HG02678 (cell line): ENCODE measurements at regions not wholly inside any gene's neighbourhood (a gene's known extent, or its start where the extent isn't known, plus 50 kb on each side); places are given as distances from the start of the nearest gene placed in this dataset.

Experiments used
- ATAC-seq: cut with Tn5 transposase; IDR thresholded peaks from one replicate; pipeline ENCODE4 v1.9.1; 2021; ENCODE audit warnings: mild to moderate bottlenecking, moderate library complexity; ENCODE audit not compliant: unreplicated experiment

GRCh38 chr18:60146220-60146960 lies 226.2 kb downstream of the MC4R start:
- ATAC-seq: peak; percentile 89

DNA sequence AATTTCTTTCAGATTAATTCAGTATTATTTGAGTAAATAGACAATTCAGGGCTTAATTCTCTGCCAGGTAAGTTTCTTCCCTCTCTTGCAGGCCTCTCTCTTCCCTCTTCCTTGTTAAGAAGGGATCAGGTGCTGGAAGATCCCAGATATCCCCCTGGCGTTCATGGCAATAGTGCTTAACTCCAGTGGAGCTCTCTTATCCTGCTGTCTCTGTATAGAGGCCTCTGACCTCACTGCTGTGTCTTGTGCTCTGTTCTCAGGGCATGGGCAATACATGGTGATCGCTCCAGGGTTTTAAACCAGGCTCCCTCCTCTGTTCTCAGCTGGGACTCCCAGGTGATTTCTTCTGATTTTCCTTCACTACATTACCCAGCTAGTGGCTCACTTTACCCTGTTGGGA lies 226.8 kb downstream of the MC4R start:
- ATAC-seq: peak; percentile 9

DNA sequence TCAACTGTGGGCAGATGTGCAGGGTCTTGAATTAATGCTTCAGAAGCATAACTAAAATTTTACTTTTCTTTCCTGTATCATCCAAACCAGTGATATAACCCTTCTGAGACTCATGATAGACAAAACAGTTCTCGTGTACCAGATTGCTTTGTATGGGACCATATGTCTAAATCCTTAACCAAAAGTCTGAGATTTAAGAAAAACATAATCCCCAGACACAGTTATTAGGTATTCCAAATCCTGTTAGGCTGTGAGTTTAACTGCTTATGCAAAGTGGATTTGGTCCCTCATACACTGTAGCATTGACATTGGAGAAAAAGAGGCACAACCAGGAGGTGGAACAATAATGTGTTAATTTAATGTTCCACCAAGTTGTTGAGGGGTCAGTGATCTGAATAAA lies 235.0 kb downstream of the PMAIP1 start:
- no peak for ATAC-seq

GRCh38 chr18:60130284-60130683 lies 230.5 kb downstream of the PMAIP1 start:
- ATAC-seq: no peak

DNA sequence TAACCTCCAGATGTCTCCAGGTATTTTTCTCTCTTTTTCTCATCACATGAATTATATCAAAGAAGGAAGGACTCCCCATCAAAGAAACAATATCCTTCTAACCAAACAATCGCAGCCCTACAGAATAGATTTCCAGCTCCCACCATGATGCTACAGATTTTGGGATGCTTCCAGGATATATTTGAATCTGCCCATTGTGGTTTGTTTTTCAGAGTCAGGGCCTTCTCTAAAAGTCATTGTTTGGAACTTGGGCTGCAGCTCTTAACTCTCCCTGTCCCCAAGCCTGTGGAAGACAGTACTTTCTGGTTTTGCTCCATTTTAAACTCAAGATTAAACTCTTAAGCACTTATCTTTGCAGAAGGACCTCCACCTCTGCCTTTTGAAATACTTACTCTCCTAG lies 223.2 kb downstream of the PMAIP1 start:
- ATAC-seq: no peak

DNA sequence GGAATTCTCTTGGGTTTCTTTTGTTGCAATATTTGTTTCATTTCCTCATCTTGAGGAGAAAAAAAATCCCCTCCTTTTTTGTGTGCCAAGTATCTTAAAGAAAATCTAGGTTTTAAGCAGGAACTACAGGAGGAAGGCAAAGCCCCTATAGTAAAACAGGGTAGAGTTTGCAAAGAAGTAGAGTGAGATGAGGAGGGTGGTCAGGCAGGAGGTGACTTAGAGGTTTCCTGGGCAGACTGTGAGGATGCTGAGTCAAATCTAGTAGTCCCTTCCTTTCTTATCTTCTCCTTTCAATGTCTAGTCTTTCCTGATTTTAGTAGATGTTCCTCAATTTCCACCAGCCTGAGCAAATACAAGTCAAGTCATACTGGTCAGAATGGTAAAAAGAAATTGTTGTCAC lies 222.5 kb downstream of the PMAIP1 start:
- ATAC-seq: no peak

DNA sequence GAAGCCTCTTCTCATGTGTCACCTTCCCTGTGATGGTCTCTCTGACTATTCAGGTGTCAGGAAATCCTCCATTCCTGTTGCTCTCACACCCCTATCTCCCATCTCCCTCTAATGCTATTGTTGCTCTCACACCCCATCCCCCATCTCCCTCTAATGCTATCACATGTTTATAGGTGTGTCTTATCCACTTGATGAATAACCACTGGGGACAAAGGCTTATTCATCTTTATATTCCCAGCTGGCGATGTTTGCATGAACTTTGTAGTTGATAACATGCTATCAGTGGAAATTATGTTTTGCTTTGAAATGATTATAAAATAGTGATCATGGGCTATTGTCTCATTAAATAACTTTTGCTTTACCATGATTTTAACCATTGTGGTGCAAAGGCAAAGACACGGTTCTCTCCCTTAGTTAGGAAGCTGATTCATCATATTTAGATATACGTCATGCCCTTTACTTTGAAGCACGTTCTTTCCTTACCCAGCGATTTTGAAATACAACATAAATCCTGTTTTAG lies 220.5 kb downstream of the PMAIP1 start:
- ATAC-seq: no peak

- ATAC-seq: no peak
Measured at GRCh38 chr18:60117321-60117720, 217.5 kb downstream of the PMAIP1 start.

GRCh38 chr18:60113396-60113795 lies 213.6 kb downstream of the PMAIP1 start:
- ATAC-seq: no peak

DNA sequence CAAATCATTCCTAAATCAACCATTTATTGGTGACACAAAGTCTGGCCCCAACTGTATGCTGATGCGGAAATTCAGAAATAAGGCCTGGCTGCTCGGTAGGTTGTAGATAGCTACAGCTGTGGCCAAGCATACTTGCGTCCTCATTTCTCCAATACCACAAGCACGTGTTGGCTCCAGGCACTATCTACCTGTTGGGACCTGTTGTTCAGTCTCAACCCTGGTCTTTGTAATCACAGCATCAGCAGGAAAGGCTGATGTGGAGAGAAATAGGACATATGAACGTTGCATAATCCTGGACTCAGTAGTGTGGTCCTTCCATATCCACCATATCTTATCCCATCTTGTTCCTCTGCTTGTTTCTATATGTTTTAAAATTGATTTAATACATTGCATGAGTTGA lies 212.6 kb downstream of the PMAIP1 start:
- ATAC-seq: no peak

DNA sequence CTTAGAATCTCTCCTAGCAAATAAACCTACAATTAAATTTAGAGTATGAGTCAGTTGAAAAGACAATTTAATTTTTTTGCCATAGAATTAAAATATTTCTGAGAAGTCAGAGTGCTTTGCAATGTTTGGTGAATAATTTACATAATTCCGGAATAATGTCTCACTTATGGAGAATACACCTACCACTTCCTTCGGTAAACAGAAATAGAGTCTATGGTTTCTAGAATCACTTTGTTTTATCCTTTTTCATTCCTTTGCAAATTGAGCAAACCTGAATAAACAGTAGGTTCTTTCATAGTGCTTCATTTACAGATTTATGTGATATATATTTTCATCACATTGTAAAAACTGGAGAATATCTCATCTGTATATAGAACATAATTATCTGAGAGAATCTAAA lies 211.7 kb downstream of the PMAIP1 start:
- no peak for ATAC-seq

GRCh38 chr18:60110836-60111235 lies 211.0 kb downstream of the PMAIP1 start:
- no peak for ATAC-seq

- no peak for ATAC-seq
Measured at GRCh38 chr18:60100778-60101177, 201.0 kb downstream of the PMAIP1 start.

DNA sequence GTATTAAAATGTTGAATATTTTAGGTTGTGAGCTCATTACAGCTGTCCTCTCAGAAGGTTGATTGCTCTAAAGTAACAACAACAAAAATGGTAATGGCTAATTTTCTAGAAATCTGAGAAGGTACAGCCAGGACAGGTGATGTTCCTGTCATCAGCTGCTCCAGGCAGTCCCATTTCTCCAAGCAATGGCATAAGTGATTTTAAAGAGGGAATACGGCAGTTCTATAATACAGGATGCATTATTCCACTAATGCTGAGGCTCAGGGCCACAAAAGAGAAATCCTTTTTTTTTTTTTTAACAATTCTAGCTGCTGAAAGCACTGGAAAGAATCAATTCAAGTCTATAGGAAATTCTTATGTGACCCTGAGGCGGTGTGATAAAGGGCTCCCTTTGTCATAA lies 199.9 kb downstream of the PMAIP1 start:
- no peak for ATAC-seq

GRCh38 chr18:60096428-60096827 lies 196.6 kb downstream of the PMAIP1 start:
- ATAC-seq: no peak

GRCh38 chr18:60092073-60092472 lies 192.3 kb downstream of the PMAIP1 start:
- no peak for ATAC-seq

GRCh38 chr18:60090170-60090569 lies 190.4 kb downstream of the PMAIP1 start:
- ATAC-seq: peak; percentile 79

DNA sequence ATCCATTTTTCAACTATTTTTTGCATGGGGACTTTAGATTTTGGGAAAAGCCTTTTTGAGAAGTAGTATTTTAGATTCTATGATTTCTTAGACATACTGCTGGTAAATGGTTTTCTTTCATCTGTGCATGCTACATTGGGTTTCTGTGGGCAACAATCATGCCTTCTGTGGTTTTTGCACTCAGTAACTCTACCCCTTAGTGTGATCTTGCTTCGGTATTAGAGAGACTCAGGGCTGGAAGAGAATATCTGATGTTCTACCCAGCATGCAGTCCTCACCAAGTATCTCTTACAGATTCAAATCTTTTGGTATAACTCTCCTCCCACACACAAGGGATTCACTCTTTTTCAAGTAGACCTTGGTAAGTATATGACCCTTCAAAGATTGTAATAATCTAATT lies 183.0 kb downstream of the PMAIP1 start:
- no peak for ATAC-seq

- ATAC-seq: no peak
Measured at GRCh38 chr18:60082282-60082681, 182.5 kb downstream of the PMAIP1 start.

- no peak for ATAC-seq
Measured at GRCh38 chr18:60075477-60075876, 175.7 kb downstream of the PMAIP1 start.

DNA sequence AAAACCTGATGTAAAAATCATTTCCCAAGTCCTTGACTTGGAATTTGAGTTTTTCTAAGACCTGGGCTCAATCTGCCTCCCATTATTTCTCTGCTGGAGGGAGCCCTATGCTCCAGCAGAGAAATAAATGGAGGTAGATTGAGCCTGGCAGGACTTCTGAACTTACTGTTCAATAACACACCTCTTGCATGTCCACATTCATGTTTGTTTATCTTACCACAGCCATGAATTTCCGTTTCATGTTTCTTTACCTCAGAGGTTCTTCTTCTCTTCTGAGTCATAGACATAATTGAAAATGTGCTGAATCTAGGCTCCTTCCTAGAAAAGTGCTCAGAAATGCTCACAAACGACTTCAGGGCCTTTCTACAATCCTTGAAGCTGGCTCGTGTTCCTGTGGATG lies 170.8 kb downstream of the PMAIP1 start:
- ATAC-seq: no peak

DNA sequence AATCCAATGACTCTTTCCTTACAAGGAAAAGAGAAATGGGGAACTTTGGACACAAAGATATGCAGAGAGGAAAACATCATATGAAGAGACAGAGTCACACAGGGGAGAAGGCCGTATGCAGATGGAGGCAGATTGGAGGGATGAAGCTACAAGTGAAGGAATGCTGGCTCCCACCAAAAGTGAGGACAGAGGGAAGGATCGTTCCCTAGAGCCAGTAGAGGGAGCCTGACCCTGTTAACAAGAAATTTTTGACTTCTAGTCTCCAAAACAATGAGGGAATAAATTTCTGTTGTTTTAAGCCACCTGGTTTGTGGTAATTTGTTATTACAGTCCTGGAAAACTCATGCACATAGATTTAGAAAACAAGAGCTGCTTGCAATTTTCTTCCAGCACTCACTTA lies 169.3 kb downstream of the PMAIP1 start:
- no peak for ATAC-seq
